ENCODE measurements at regions not wholly inside any gene's neighbourhood (a gene's known extent, or its start where the extent isn't known, plus 50 kb on each side); places are given as distances from the start of the nearest gene placed in this dataset.

DNA sequence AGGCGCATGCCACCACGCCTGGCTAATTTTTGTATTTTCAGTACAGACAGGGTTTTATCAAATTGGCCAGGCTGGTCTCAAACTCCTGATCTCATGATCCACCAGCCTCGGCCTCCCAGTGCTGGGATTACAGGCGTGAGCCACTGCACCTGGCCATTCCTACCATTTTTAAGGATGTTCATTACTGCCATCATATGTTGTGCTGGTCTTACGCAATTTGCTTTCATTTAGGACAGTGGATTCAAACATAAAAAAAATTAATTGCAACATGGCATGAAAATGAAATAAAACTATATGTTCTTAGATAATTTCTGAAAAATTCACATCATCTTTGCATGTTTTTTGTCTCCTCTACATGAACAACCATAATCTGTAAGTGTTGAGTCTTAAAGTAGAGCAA, 527.7 kb downstream of the LTN1 start:
- TF ChIP-seq, protein P1, sequence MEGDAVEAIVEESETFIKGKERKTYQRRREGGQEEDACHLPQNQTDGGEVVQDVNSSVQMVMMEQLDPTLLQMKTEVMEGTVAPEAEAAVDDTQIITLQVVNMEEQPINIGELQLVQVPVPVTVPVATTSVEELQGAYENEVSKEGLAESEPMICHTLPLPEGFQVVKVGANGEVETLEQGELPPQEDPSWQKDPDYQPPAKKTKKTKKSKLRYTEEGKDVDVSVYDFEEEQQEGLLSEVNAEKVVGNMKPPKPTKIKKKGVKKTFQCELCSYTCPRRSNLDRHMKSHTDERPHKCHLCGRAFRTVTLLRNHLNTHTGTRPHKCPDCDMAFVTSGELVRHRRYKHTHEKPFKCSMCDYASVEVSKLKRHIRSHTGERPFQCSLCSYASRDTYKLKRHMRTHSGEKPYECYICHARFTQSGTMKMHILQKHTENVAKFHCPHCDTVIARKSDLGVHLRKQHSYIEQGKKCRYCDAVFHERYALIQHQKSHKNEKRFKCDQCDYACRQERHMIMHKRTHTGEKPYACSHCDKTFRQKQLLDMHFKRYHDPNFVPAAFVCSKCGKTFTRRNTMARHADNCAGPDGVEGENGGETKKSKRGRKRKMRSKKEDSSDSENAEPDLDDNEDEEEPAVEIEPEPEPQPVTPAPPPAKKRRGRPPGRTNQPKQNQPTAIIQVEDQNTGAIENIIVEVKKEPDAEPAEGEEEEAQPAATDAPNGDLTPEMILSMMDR (IDR thresholded peaks at IDR 0.05) = no peak
- Histone ChIP-seq H3K27me3 (no peaks in the 10 kb centered on the region), H3K4me1 (no peaks in the 10 kb centered on the region), H3K4me3 (no peak overlapping the region), H3K27ac (no peak overlapping the region), H3K9me3 (no peaks in the 10 kb centered on the region), H3K36me3 (no peaks in the 10 kb centered on the region)
- DNase-seq (ENCODE audit: low spot score) = no peak

DNA sequence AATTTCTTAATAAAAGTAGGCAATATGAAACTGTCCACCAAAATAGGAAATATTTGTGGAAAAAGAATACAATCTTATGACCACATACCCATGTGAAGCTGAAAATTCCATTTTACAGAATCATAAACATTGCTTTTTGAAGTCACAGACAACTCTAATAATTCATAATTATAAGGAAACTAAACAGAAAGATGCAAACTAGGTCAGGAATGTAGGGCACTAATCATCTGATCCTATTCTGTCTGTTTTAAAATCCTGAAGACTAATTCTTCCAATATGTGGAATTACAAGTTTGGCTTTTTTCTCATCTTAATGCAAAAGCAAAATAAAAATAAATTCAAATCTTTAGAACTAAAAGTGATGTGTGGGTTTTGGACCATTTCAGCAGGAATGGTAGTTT, 528.6 kb downstream of the LTN1 start:
- Histone ChIP-seq H3K4me1 (no peaks in the 10 kb centered on the region), H3K9me3 (no peaks in the 10 kb centered on the region), H3K4me3 (no peak overlapping the region), H3K27ac (no peak overlapping the region), H3K36me3 (no peaks in the 10 kb centered on the region), H3K27me3 (no peaks in the 10 kb centered on the region)
- no peak for DNase-seq (ENCODE audit: low spot score)
- TF ChIP-seq, protein P1 (IDR thresholded peaks at IDR 0.05) = no peak

DNA sequence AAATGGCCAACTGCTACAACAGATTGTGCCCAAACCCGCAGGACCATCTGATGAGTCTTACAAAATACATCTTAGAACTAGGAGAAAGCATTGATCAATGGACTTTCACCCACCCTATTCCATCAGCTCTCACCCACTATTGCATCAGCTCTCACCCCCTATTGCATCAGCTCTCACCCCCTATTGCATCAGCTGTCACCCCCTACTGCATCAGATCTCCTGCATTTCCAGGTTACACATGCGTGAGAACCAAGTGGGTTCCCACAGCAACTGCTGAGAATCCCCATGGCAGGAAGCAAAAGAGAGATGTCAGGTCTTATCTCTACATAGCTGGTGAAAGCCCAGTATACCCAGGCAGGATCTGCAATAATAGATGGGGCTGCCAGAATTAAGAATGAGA, 533.5 kb downstream of the LTN1 start:
- TF ChIP-seq, protein P1 (IDR thresholded peaks at IDR 0.05) = no peak

DNA sequence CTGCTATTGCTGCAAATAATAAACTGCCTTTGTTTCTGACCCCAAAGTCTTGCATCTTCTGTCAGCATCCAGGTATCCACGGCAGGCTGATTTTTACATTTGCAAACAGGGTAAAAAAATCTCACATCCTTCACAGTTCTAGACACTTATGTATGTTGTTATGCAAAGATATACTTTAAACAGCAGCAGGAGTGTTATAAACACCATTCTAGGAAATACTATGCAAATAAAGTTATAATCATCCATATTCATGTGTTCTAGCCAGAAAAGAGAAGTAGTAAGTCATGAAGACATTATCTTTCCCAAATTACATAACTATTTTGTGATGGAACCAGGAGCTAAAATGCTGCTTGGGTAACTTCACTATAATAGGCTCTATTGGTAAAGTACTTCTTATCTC, 534.2 kb downstream of the LTN1 start:
- no peak overlapping the region for H3K27ac ChIP-seq
- TF ChIP-seq, protein P1 (IDR thresholded peaks at IDR 0.05) = no peak
- no peak for DNase-seq (ENCODE audit: low spot score)
- no peaks in the 10 kb centered on the region for H3K9me3 ChIP-seq
- H3K4me1 ChIP-seq = no peaks in the 10 kb centered on the region
- no peaks in the 10 kb centered on the region for H3K36me3 ChIP-seq
- H3K27me3 ChIP-seq = no peaks in the 10 kb centered on the region
- H3K4me3 ChIP-seq = no peak overlapping the region

More for the DNA sequence above, 533.5 kb downstream of the LTN1 start:
- Histone ChIP-seq H3K27ac (no peak overlapping the region), H3K9me3 (no peaks in the 10 kb centered on the region), H3K36me3 (no peaks in the 10 kb centered on the region), H3K4me3 (no peak overlapping the region), H3K27me3 (no peaks in the 10 kb centered on the region), H3K4me1 (no peaks in the 10 kb centered on the region)
- no peak for DNase-seq (ENCODE audit: low spot score)

DNA sequence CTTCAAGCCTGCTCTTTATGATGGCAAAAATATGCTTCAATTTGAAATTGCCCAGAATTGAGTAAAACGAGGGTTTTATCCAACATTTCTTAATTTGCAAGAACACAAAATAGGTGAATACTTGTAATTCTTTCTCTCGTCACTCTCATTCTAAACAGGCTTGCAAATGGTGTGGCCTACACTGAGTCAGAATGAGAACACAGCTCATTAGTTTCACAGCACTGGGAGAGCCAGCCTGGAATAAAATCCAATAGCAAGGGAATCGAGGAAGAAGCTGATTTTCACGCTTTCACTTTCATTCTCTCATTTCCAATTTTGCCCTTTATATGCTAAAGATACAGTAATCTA, 537.5 kb downstream of the LTN1 start:
- Histone ChIP-seq H3K4me3 (no peak overlapping the region), H3K4me1 (no peaks in the 10 kb centered on the region), H3K27ac (no peak overlapping the region), H3K9me3 (no peaks in the 10 kb centered on the region), H3K27me3 (no peaks in the 10 kb centered on the region), H3K36me3 (no peaks in the 10 kb centered on the region)
- DNase-seq (ENCODE audit: low spot score) = no peak
- TF ChIP-seq, protein P1 (IDR thresholded peaks at IDR 0.05) = no peak

DNA sequence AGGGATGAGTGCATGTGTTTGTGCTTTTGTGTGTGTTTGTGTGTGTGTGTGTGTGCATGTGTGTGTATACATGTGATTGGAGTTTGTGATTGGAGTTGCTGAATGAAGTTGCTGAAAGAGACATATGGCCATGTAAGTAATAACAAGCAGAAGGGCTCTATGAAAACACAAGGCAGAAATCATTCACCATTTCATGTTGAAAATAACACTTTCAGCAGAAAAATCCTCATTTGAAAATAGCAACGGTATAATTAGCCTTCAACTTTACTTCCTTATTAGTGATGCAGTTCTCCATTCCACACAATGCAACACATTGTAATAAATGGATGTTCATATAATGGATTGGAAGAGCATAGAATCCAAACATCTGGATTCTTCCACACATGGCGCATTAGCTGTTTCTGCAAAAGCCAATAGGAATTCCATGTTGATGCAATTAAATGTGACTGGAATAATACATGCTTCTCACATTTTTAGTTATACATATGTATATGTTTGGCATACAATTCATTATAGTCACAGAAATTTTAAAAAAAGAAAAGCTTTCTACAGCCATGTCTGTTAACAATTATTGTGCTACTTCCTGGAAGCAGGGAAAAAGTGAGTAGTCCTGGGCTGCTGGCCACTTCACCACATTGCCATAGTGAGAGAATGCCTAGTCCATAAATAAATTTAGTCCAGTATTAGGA, 538.0 kb downstream of the LTN1 start:
- TF ChIP-seq, protein P1 (IDR thresholded peaks at IDR 0.05) = no peak
- H3K4me1 ChIP-seq = no peaks in the 10 kb centered on the region

More for the DNA sequence above, 538.0 kb downstream of the LTN1 start:
- H3K4me3 ChIP-seq = no peak overlapping the region
- H3K36me3 ChIP-seq = no peaks in the 10 kb centered on the region
- DNase-seq (ENCODE audit: low spot score) = no peak
- no peak overlapping the region for H3K27ac ChIP-seq
- H3K27me3 ChIP-seq = no peaks in the 10 kb centered on the region
- H3K9me3 ChIP-seq = no peaks in the 10 kb centered on the region
